ENCODE measurements at regions not wholly inside any gene's neighbourhood (a gene's known extent, or its start where the extent isn't known, plus 50 kb on each side); places are given as distances from the start of the nearest gene placed in this dataset.

- Mint-ChIP-seq H3K4me1 (ENCODE audit: unreplicated experiment) (peaks cover 27% of the 10 kb centered on the region), H3K4me3 (no peak overlapping the region), H3K9me3 (no peaks in the 10 kb centered on the region), H3K36me3 (no peaks in the 10 kb centered on the region), H3K27me3 (no peaks in the 10 kb centered on the region), H3K27ac (no peak overlapping the region)
- TF ChIP-seq, protein P1, sequence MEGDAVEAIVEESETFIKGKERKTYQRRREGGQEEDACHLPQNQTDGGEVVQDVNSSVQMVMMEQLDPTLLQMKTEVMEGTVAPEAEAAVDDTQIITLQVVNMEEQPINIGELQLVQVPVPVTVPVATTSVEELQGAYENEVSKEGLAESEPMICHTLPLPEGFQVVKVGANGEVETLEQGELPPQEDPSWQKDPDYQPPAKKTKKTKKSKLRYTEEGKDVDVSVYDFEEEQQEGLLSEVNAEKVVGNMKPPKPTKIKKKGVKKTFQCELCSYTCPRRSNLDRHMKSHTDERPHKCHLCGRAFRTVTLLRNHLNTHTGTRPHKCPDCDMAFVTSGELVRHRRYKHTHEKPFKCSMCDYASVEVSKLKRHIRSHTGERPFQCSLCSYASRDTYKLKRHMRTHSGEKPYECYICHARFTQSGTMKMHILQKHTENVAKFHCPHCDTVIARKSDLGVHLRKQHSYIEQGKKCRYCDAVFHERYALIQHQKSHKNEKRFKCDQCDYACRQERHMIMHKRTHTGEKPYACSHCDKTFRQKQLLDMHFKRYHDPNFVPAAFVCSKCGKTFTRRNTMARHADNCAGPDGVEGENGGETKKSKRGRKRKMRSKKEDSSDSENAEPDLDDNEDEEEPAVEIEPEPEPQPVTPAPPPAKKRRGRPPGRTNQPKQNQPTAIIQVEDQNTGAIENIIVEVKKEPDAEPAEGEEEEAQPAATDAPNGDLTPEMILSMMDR (conservative IDR thresholded peaks at IDR 0.05) = no peak
- no peak for DNase-seq (ENCODE audit: extremely low spot score, unreplicated experiment)
Observed at GRCh38 chr6:113622254-113622653, 234.9 kb upstream of the MARCKS start.

GRCh38 chr6:113623129-113623528 lies 234.0 kb upstream of the MARCKS start:
- H3K27ac Mint-ChIP-seq = no peak overlapping the region
- H3K4me3 Mint-ChIP-seq = no peak overlapping the region
- TF ChIP-seq, protein P1 (conservative IDR thresholded peaks at IDR 0.05) = no peak
- H3K36me3 Mint-ChIP-seq = no peaks in the 10 kb centered on the region
- no peak for DNase-seq (ENCODE audit: extremely low spot score, unreplicated experiment)
- H3K4me1 Mint-ChIP-seq (ENCODE audit: unreplicated experiment) = peaks cover 27% of the 10 kb centered on the region
- no peaks in the 10 kb centered on the region for H3K27me3 Mint-ChIP-seq
- no peaks in the 10 kb centered on the region for H3K9me3 Mint-ChIP-seq

GRCh38 chr6:113625850-113626249 lies 231.3 kb upstream of the MARCKS start:
- no peak for DNase-seq (ENCODE audit: extremely low spot score, unreplicated experiment)
- Mint-ChIP-seq H3K36me3 (no peaks in the 10 kb centered on the region), H3K4me1 (ENCODE audit: unreplicated experiment) (peaks cover 17% of the 10 kb centered on the region), H3K27ac (no peak overlapping the region), H3K4me3 (no peak overlapping the region), H3K27me3 (no peaks in the 10 kb centered on the region), H3K9me3 (no peaks in the 10 kb centered on the region)
- TF ChIP-seq, protein P1 (conservative IDR thresholded peaks at IDR 0.05) = no peak

DNA sequence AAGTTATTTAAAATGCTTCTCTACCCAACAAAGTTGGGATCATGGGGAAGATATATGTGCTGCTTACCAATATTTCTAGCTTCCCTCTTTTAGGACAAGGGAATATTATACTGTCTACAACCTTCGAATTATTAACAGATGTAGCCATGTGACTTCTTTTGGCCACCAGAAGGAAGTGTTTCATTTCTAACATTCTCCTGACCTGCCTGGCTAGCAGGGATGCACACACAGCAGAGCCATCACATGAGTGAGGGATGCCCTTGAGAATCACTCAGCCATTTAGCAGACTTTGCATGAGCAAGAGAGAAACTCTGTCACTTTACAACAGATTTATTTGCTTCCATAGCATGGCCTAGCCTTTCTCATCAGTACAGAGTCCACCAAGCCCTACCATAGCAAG lies 230.7 kb upstream of the MARCKS start:
- Mint-ChIP-seq H3K36me3 (no peaks in the 10 kb centered on the region), H3K27ac (no peak overlapping the region), H3K4me3 (no peak overlapping the region), H3K9me3 (no peaks in the 10 kb centered on the region), H3K27me3 (no peaks in the 10 kb centered on the region), H3K4me1 (ENCODE audit: unreplicated experiment) (peaks cover 22% of the 10 kb centered on the region)
- DNase-seq (ENCODE audit: extremely low spot score, unreplicated experiment) = no peak
- TF ChIP-seq, protein P1 (conservative IDR thresholded peaks at IDR 0.05) = no peak

- no peaks in the 10 kb centered on the region for H3K27me3 Mint-ChIP-seq
- TF ChIP-seq, protein P1 (conservative IDR thresholded peaks at IDR 0.05) = no peak
- peaks cover 21% of the 10 kb centered on the region for H3K4me1 Mint-ChIP-seq (ENCODE audit: unreplicated experiment)
- H3K27ac Mint-ChIP-seq = no peak overlapping the region
- no peaks in the 10 kb centered on the region for H3K9me3 Mint-ChIP-seq
- H3K4me3 Mint-ChIP-seq = no peak overlapping the region
- no peak for DNase-seq (ENCODE audit: extremely low spot score, unreplicated experiment)
- H3K36me3 Mint-ChIP-seq = no peaks in the 10 kb centered on the region
Observed at GRCh38 chr6:113627480-113627879, 229.7 kb upstream of the MARCKS start.

- Mint-ChIP-seq H3K27ac (no peak overlapping the region), H3K4me1 (ENCODE audit: unreplicated experiment) (peaks cover 18% of the 10 kb centered on the region), H3K36me3 (no peaks in the 10 kb centered on the region), H3K4me3 (no peak overlapping the region), H3K9me3 (no peaks in the 10 kb centered on the region), H3K27me3 (no peaks in the 10 kb centered on the region)
- no peak for DNase-seq (ENCODE audit: extremely low spot score, unreplicated experiment)
- TF ChIP-seq, protein P1 (conservative IDR thresholded peaks at IDR 0.05) = no peak
Observed at GRCh38 chr6:113629256-113629655, 227.9 kb upstream of the MARCKS start.
